ENCODE measurements at regions not wholly inside any gene's neighbourhood (a gene's known extent, or its start where the extent isn't known, plus 50 kb on each side); places are given as distances from the start of the nearest gene placed in this dataset.

DNA sequence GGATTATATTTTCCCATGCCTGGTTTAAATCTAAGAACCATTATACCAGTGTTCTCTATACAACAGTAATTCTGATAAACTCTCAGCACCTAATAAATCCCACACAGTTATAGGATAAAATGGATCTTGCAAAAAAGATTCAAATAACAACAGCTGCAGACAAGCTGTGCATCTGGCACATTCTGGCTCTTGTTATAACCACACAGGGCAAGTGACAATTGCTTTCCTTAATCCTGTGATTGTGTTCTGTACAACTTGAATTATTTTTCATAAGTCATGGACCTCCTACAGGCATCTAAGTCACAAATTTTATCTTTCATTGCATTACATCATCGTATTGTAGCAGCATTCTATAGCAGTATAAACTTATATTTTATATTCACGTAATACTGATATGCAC, 948.3 kb downstream of the SLITRK1 start:
- no peak for DNase-seq

DNA sequence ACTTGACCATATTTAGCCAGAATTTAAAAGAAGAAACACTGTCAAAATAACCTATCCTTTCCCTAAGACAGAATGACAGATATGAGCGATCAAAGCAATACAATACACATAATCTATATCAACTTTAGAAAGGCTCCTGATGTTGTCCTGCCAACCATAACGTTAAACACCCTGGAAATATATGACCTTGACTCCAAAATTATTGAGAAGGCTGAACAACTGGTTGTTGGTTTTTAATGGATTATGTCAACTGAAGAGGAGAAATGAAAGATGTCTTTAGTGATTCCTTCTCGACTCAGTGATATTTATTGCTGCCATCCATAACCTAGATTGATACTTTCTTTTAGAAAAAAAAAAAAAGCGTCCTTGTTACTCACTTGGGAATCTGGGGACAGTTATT, 957.2 kb downstream of the SLITRK1 start:
- DNase-seq, result no peak

DNA sequence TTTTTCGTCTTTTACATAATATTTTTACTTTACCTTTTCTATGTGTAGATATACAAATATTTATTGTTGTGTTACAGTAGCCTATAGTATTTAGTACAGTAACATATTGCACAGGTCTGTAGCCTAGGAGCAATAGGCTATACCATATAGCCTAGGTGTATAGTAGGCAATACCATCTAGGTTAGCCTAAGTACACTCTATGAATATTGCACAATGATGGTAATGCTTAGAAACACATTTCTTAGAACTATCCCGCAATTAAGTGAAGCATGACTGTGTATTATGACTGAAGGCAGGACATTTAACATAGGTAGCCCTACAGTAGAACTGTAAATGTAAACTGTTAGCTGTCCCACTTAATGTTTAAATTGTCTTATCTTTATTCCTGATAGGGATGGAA, 964.3 kb downstream of the SLITRK1 start:
- no peak for DNase-seq

DNA sequence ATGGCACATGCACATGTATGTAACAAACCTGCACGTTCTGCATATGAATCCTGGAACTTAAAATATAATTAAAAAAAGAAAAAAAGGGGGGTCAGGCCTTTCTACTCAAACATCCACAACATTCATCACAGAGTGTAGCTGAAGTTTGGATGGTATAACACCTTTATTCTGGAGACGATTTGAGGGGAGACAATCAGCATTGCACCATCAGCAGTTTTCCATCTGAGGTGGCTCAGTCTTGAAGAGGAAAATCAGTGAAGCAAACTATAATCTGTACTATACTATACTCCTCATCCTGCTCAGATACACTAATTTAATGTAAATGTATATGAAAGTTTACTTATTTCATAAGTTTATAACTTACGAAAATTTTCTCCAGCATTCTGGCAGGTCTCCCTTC, 969.7 kb downstream of the SLITRK1 start:
- DNase-seq, result no peak

DNA sequence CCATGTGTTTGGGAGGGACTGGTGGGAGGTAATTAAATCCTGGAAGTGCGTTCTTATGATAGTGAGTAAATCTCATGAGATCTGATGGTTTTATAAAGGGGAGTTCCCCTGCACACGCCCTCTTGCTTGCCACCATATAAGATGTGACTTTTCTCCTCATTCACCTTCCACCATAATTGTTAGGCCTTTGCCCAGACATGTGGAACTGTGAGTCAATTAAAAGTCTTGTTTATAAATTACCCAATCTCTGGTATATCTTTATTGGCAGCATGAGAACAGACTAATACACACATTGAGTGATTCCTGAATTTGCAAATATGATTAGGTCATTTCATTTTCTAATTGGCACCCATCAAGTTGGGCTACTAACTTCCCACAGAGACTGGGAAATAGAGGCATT, 977.2 kb downstream of the SLITRK1 start:
- no peak for DNase-seq

DNA sequence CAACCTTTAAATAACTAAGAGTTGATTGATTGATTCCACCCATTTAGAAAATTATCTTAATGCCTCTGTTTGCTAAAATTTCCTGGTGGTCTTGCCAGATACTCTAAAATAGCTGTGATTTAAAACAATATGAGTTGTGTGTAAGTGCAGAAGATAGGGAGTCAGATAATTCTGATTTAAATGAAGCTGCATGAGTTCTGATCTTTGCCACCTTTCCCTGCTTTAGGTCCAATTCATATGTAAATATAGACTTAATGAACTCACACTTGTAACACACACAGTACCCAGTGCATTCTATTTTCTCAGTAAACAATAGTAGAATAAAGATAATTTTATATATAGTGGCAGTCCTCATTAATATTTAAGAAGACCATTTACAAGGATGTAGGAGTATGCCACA, 981.8 kb downstream of the SLITRK1 start:
- DNase-seq, result no peak

DNA sequence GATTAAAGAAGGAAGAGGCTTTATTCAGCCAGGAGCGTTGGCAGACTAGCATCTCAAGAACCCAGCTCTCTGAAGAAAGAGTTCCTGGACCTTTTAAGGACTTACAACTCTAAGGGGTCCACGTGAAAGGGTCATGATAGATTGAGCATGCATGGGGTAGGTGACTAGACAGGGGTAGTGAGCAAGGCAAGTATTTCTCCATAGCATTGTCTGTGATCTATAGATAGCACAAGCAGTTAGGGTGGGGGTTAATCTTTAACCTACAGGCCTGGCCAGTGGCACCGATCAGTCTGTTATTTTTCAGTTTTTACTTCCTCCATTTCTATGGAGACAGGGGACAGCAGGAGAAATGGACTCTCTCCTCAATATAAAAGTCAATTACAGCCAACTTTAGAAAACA, 983.7 kb downstream of the SLITRK1 start:
- no peak for DNase-seq

DNA sequence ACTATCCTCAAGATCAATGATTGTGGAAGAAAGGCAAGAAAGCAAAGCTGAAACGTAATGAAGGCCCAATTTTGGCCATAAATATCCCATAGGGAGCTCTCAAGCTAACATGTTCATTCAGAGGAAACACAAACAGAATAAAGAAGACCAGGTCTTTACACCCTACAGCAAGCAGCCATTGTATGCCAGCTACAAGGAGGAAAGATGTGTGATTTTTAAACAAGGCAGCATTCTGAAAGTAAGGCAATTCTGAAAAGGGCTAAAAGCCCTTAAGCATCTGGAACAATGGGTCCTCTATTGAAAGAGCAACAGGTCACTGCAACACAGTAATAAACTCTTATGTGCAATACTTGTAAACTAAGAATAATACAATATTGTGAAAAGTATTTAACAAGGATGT, 1002.4 kb downstream of the SLITRK1 start:
- no peak for DNase-seq

DNA sequence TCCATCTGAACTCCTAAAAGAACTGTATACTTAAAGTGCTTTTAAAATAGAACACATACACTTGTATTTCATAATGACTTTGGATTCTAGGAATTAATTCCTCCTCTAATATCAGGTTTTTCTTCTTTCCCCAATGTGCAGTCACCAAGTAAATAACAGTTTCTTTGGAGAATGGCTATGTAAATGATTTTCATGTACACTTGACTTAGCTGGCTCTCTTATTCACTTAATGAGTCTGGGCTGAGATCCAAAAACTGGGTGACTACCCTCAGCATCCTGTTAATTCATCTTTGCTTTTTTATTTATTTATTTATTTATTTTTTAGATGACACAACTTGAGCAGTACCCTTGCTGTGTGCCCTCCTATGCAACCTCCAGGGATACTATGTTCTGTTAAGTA, 1003.7 kb downstream of the SLITRK1 start:
- no peak for DNase-seq

DNA sequence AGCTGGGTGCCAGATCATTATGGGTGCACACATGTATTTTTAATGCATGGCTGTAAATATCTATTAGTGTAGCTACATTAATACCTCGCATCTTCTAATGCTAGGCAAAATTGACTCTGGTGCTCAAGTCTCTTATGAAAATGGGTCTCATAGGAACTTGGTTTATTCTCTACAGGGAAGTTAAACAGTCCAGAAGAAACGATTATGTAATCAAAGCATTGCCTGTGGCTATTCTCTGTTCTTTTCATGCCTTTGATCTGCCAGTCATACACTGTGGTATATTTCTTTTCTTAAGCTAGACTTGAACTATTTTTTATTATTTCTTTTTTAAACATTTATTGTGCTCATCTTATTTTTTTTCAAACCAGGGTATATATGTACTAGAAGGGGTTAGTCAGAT, 1015.0 kb downstream of the SLITRK1 start:
- no peak for DNase-seq

DNA sequence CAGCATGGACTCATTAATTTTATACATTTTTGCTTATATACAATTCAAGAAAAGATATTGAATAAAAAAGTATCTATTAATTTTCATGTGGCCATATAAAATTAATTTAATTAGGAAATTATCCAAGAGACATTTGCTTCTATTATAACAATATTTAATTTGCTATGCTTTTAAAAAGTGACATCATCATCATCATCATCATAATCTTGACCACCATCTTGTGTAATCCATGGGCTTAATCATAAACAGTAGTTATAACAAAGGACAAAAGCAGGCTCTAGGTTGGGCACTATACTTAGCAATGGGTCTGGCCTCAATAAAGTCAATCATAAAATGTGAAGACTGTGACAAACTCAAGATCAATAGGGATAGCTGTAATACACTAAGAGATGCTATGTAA, 1031.6 kb downstream of the SLITRK1 start:
- no peak for DNase-seq

DNA sequence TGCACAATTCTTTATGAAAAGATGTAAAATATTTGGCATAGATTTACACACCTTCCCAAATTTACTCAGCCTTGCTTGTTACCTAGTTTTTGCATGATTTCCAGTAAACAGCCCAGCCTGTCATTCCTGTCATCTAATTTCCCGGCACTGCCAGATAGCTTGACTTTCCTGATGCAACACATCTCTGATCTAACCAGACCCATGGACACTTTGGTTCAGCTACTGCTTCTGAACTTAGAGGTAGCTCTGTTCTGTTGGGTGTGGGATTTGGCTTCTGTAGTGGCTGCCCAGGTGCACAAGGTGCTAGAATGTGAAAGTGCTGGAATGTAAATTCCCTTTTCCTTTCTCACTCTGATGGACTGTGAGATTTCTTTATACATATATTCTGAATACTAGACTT, 1033.5 kb downstream of the SLITRK1 start:
- no peak for DNase-seq

DNA sequence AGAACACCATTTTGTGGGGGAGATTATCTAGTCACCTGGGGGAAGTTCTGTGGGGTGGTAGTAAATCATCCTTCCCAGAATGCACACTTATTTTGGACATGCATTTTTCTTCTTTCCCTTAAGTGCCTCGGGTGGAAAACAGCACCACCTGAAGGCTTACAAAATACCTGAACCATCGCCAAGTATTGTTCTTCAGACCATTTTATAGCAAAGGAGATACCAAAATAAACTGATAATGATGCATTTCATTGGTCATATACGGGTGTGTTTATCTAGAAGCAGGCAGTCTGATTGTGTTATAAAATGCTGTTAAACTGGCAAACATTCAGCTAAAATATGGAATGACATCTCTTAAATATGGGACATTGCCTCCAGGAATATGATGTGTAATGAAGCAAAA, 1034.7 kb downstream of the SLITRK1 start:
- no peak for DNase-seq

DNA sequence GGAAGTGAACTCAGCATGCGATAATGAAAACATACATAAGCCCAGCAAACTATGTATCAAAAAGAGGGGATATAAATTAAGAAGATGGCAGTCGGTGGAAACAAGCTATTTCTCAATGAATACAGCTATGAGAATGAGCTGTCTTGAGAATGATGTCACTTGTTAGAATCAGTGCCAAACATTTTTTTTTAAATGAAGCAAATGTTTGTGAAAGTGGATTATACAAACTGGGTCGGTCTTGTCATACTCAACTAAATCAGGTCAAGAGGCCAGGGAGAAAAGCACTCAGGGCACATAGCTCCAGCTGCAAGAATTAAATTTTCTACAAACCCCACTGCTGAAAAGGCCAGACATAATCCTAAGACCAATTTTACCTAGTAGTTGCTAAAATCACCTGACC, 1048.4 kb downstream of the SLITRK1 start:
- DNase-seq, result no peak

DNA sequence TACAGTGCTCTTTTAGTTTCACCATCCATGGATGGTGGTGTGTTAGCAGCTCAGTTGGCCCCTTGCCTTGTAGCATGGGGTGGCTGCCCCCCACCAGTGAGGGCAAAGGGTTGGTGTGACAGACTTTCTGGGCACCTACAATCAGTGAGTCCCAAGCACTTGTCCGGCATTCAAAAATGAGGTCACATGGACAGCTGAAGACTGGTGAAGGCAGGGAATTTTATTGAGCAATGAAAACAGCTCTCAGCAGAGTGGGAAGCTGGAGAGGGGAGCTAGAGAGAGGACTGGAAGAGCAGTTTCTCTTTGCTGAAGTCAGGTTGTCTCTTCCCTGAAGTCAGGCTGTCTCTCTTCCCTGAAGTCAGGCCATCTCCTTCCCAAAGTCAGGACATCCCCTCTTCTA, 1053.2 kb downstream of the SLITRK1 start:
- DNase-seq, result no peak

DNA sequence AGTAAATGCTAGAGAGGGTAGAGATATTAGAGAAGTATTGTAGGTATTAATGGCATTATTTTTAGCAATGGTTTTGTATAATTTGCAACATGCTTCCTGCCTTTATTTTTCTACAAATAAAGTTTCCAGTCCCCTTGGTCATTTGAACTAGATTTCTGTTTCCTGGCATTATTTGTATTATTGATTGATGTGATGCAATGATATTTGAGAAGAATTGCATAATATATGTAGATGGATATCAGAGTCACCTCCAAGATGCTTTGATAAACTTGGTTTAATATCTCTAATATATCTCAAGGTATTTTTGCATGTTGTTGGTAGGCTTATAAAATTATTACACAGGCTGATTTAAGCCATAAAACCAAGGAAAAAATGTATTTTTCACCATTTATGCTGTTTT, 1054.5 kb downstream of the SLITRK1 start:
- DNase-seq, result no peak

DNA sequence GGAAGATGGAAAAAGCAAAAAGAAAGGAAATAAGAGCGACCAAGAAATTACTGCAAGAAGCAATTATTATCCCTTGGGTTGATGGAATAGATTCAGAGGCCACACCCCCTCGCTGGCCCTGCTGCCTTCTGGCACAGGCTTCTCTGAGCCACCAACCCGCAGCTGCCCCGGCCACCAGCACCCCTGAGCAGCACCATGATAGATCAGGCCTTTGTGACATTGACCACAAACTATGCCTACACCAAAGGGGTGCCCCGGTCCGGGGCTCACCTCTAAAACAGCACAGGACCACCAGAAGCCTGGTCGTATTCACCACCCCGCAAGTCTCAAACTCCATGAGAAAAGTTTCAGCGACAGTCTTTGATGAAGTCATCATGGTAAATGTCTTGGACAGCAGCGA, 1059.3 kb downstream of the SLITRK1 start:
- DNase-seq, result no peak

DNA sequence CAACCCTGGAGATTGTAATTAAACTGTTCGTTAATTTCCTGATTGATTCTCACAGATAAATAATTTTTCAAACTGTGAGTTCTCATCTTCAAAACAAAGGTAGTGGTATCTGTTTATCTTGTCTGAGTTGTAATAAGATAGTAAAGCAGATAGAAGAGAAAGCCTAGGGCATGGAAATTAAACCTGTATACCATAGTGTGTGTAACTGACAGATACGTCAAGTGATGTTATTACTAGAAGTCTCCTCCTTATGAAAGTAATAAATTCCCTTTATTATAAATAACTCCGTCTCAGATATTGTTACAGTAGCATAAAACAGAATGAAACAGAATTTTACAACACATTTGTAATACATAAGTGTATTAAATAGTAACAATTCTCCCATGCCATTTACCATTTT, 1065.1 kb downstream of the SLITRK1 start:
- no peak for DNase-seq

DNA sequence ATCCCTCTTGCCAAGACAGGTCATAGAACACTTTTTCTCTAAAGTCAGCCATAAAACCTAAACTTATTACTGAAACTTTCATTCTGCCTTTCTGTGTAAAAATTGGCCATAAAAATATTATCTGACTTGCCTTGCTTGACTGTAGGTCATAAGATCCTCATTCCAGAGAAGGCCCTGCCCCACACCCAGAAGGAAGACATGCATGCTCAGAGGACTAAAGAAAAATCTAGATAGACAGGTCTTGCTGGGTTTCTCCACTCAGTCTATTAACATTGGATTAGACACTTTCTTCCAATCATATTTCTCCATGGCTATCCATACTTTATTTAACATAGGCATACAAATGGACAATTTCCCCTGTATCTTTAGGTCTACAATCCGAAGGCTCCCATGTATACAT, 1066.5 kb downstream of the SLITRK1 start:
- no peak for DNase-seq

DNA sequence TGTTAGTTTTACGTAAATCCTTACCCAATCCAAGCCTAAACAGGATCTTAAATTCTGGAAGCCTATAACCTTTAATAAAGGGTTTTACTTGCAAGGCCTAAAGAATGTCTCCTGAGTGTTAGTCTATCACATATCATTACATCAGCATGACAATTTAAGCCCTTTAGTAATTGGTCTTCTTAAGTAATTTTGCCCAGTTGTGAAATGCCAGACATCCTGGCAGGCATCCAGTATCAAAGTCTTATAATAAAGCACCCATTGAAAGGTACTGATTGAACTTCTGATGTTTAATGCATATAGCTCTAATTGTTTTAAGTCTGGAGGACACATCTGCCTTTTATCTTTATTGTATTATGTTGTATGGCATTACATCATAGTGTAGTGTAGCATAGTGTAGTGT, 1078.9 kb downstream of the SLITRK1 start:
- DNase-seq, result no peak

DNA sequence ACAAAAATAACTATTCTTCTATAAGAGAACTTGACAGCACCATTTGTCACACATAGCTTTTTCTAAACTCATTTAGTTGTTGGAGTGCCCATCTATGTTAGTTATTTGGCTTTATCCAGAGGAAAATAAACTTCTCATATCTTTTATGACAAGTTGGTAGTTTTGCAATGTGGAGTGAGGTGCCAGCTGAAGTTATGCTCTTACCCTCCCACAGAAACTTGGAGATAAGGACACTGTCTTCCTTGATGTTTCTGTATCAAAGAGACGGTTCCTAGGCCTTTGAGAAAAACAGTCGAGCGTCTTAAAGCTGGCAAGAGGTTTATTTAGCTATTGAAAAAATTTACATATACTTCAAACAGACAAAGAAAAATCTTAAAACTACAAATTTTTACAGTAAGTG, 1079.7 kb downstream of the SLITRK1 start:
- DNase-seq, result no peak

DNA sequence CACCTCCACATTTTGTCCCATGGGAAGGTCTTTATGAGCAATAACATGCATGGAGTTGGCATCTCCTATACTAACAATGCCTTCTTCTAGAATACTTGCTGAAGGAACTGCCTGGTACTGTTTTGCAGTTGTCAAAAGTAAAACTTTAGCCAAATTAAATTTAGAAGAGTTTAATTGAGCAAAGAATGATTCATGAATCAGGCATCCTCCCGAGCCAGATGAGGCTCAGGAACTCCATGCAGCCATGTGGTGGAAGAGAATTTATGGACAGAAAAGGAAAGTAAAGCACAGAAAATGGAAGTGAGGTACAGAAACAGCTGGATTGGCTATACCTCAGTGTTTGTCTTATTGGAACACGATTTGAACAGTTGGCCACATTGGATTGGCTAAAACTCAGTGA, 1081.9 kb downstream of the SLITRK1 start:
- no peak for DNase-seq

DNA sequence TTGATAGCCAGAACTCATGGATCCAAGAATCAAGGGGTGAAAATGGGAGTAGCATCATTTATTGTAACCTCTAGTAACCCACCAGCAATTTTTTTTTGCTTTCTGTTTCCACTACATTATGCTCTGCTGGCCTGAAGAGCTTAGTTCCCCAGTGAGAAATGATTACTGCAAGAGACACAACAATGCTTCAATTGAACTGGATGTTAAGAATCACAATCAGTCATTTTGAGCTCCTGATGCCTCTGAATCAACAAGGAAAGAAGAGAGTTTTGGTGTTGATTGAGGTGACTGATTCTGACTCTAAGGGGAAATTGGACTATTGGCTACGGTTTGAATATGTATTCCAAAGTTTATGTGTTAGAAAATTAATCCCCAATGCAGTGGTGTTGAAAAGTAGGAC, 1084.4 kb downstream of the SLITRK1 start:
- DNase-seq, result no peak

DNA sequence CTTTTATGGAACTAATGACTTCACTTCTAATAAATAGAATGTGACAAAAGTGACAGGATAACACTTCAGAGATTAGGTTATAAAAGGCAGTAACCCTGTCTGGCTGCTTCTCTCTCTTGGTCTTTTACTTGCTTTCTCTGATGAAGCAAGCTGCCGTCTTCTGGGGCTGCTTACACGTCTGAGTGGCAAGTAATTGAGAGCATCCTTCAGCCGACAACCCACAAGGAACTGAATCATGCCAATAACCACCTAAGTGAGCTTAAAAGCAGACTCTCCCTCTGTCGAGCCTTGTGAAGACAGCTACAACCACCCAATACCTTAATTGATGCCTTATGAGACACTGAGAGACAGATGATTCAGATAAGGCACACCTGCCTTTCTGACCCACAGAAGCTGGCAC, 1091.2 kb downstream of the SLITRK1 start:
- DNase-seq, result no peak

DNA sequence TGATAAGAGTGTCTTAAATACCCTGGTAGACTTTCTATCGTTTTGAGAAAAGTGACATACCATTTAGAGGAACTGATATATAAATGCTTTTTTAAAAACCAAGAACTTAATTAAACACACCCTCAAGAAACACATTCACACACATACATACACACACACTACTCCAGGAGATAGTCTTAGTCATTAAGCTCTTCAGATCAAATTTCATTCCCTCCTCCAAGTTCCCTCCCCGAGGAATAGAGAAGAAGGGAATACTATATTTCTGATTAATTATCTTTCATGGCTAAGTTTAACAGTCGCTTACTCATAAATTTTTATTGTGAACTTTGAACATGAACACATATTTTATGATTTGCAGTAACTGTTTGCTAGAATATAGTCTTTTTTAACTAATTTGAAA, 1109.5 kb downstream of the SLITRK1 start:
- no peak for DNase-seq

DNA sequence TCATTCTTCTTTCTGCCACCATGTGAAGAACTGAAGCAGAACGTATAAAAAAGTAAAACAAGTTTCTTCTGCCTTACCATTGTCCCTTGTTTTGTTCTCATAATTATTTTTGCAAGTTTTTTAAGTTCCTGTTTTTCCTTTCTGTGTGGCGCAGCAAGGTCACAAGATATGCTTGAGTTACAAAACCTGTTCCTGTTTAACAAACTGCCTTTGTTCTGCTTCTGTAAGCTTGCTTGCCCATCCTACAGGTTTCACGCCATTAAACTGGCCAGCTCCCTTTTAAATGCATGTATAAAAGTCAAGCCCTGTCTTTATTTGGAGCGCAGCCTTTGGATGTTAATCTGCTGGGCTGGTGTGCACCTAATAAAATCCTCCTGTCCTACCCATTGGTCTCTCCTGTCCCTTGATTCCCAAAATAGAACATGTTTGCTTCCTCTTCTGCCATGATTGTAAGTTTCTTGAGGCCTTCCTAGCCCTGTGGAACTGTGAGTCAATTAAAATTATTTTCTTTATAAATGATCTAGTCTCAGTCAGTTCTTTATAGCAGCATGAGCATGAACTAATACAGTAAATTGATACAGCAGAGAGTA, 1115.4 kb downstream of the SLITRK1 start:
- DNase-seq, result no peak

Data from GDM1 (cell line).